Natural killer cell treated with Interleukin-12 subunit alpha and Interleukin-12 subunit beta and Interleukin-15 and Interleukin-18, amount 100 ng/mL, for 72 hours (primary cell): ENCODE measurements at regions not wholly inside any gene's neighbourhood (a gene's known extent, or its start where the extent isn't known, plus 50 kb on each side); places are given as distances from the start of the nearest gene placed in this dataset.
"Not testable (repeated sequence)": the region's sequence is repeated elsewhere in the genome, so short reads cannot be mapped to it uniquely, and the experiment has no call there.

Source experiments
- ATAC-seq, 2 donors: fragments of 150-1000 bp; cut with Tn5 transposase in 1 of 2; sonication (Bioruptor Pico), chemical (Tn5 transposase) in 1 of 2; 2 replicates each; pipeline ENCODE4 v1.10.0; 2021
- DNase-seq: peaks from one replicate; pipeline ENCODE4 v3.0.0; 2022; ENCODE audit warnings: low spot score
- H3K27ac Mint-ChIP-seq, 2 donors: 1 replicate in 1 of 2; 2 replicates in 1 of 2; pipeline ENCODE4 v1.8.0; 2022; ENCODE audit warnings: mixed read lengths in 2 of 2, mild to moderate bottlenecking in 1 of 2, moderate library complexity in 1 of 2
- H3K27me3 Mint-ChIP-seq, 2 donors: 1 replicate in 1 of 2; 2 replicates in 1 of 2; pipeline ENCODE4 v1.8.0; 2022; ENCODE audit warnings: mixed read lengths in 2 of 2
- H3K36me3 Mint-ChIP-seq: one replicate; pipeline ENCODE4 v1.8.0; 2022; ENCODE audit warnings: mixed read lengths
- H3K4me1 Mint-ChIP-seq, 2 donors: 1 replicate in 1 of 2; 2 replicates in 1 of 2; pipeline ENCODE4 v1.8.0; 2022; ENCODE audit warnings: low read depth in 2 of 2, mixed read lengths in 2 of 2, mild to moderate bottlenecking in 1 of 2
- H3K4me3 Mint-ChIP-seq: one replicate; pipeline ENCODE4 v1.8.0; 2022; ENCODE audit warnings: mixed read lengths
- H3K9me3 Mint-ChIP-seq: 2 replicates; pipeline ENCODE4 v1.8.0; 2022; ENCODE audit warnings: mixed read lengths

GRCh38 chr4:115228851-115229250, 115.4 kb upstream of the NDST4 start:
- H3K27me3 Mint-ChIP-seq, result no peaks in the 10 kb centered on the region
- no peak overlapping the region for H3K27ac Mint-ChIP-seq

GRCh38 chr4:115222061-115222460, 108.6 kb upstream of the NDST4 start:
- Mint-ChIP-seq H3K4me3 (no peak overlapping the region), H3K36me3 (no peaks in the 10 kb centered on the region), H3K9me3 (peaks cover 3% of the 10 kb centered on the region), H3K27ac (no peak overlapping the region), H3K4me1 (no peaks in the 10 kb centered on the region), H3K27me3 (no peaks in the 10 kb centered on the region)
- DNase-seq (no peak), ATAC-seq (no peak)

More at GRCh38 chr4:115228851-115229250, 115.4 kb upstream of the NDST4 start:
- DNase-seq (no peak), ATAC-seq (no peak)
- H3K36me3 Mint-ChIP-seq, result no peaks in the 10 kb centered on the region
- no peak overlapping the region for H3K4me3 Mint-ChIP-seq
- peaks cover 3% of the 10 kb centered on the region for H3K9me3 Mint-ChIP-seq
- peaks cover 0 to 12% of the 10 kb centered on the region in 2 donors for H3K4me1 Mint-ChIP-seq

- no peak for DNase-seq
- Mint-ChIP-seq H3K4me1 (no peaks in the 10 kb centered on the region), H3K27ac (no peak overlapping the region)
These were observed 106.4 kb upstream of the NDST4 start for GRCh38 chr4:115219862-115220261.

GRCh38 chr4:115219315-115219860, 106.0 kb upstream of the NDST4 start:
- ATAC-seq, result no peak

More at GRCh38 chr4:115219862-115220261, 106.4 kb upstream of the NDST4 start:
- no peak for ATAC-seq
- peaks cover 3% of the 10 kb centered on the region for H3K9me3 Mint-ChIP-seq
- H3K27me3 Mint-ChIP-seq, result no peaks in the 10 kb centered on the region
- H3K4me3 Mint-ChIP-seq, result no peak overlapping the region
- no peaks in the 10 kb centered on the region for H3K36me3 Mint-ChIP-seq

GRCh38 chr4:115215935-115216334, 102.5 kb upstream of the NDST4 start:
- no peaks in the 10 kb centered on the region for H3K4me1 Mint-ChIP-seq
- H3K36me3 Mint-ChIP-seq, result no peaks in the 10 kb centered on the region
- DNase-seq (no peak), ATAC-seq (no peak)
- H3K9me3 Mint-ChIP-seq, result no peaks in the 10 kb centered on the region
- no peaks in the 10 kb centered on the region for H3K27me3 Mint-ChIP-seq
- H3K27ac Mint-ChIP-seq, result no peak overlapping the region
- H3K4me3 Mint-ChIP-seq, result no peak overlapping the region

More at GRCh38 chr4:115219315-115219860, 106.0 kb upstream of the NDST4 start:
- Mint-ChIP-seq H3K36me3 (no peaks in the 10 kb centered on the region), H3K4me3 (no peak overlapping the region), H3K27ac (no peak overlapping the region), H3K9me3 (peaks cover 3% of the 10 kb centered on the region), H3K4me1 (no peaks in the 10 kb centered on the region), H3K27me3 (no peaks in the 10 kb centered on the region)
- no peak for DNase-seq

GRCh38 chr4:115213716-115214115, 100.3 kb upstream of the NDST4 start:
- Mint-ChIP-seq H3K36me3 (no peaks in the 10 kb centered on the region), H3K27me3 (no peaks in the 10 kb centered on the region), H3K27ac (no peak overlapping the region), H3K4me1 (no peaks in the 10 kb centered on the region), H3K9me3 (no peaks in the 10 kb centered on the region), H3K4me3 (no peak overlapping the region)
- DNase-seq, result no peak
- ATAC-seq, result no peak

GRCh38 chr4:115201042-115201330, 87.6 kb upstream of the NDST4 start:
- Mint-ChIP-seq H3K4me3 (no peak overlapping the region), H3K36me3 (no peaks in the 10 kb centered on the region)

GRCh38 chr4:115200201-115201041, 87.0 kb upstream of the NDST4 start:
- not testable (repeated sequence) for H3K4me1 Mint-ChIP-seq, H3K27ac Mint-ChIP-seq, H3K27me3 Mint-ChIP-seq, H3K9me3 Mint-ChIP-seq, ATAC-seq, H3K36me3 Mint-ChIP-seq, DNase-seq, H3K4me3 Mint-ChIP-seq

More at GRCh38 chr4:115201042-115201330, 87.6 kb upstream of the NDST4 start:
- no peaks in the 10 kb centered on the region for H3K27me3 Mint-ChIP-seq
- DNase-seq (no peak), ATAC-seq (no peak)
- H3K4me1 Mint-ChIP-seq, result no peaks in the 10 kb centered on the region
- H3K27ac Mint-ChIP-seq, result no peak overlapping the region
- peaks cover 4% of the 10 kb centered on the region for H3K9me3 Mint-ChIP-seq

GRCh38 chr4:115194612-115195011, 81.2 kb upstream of the NDST4 start:
- not testable (repeated sequence) for H3K9me3 Mint-ChIP-seq, H3K4me3 Mint-ChIP-seq, ATAC-seq, H3K4me1 Mint-ChIP-seq, H3K27me3 Mint-ChIP-seq, DNase-seq, H3K36me3 Mint-ChIP-seq, H3K27ac Mint-ChIP-seq

GRCh38 chr4:115190529-115190928, 77.1 kb upstream of the NDST4 start:
- H3K9me3 Mint-ChIP-seq, result peaks cover 9% of the 10 kb centered on the region
- no peak overlapping the region for H3K4me3 Mint-ChIP-seq
- no peak for DNase-seq
- no peaks in the 10 kb centered on the region for H3K36me3 Mint-ChIP-seq
- no peaks in the 10 kb centered on the region for H3K4me1 Mint-ChIP-seq
- ATAC-seq, result no peak
- no peak overlapping the region for H3K27ac Mint-ChIP-seq
- no peaks in the 10 kb centered on the region for H3K27me3 Mint-ChIP-seq

- no peak for DNase-seq
- H3K4me3 Mint-ChIP-seq, result no peak overlapping the region
- no peaks in the 10 kb centered on the region for H3K4me1 Mint-ChIP-seq
- H3K36me3 Mint-ChIP-seq, result no peaks in the 10 kb centered on the region
- no peak for ATAC-seq
- H3K27ac Mint-ChIP-seq, result no peak overlapping the region
- peaks cover 9% of the 10 kb centered on the region for H3K9me3 Mint-ChIP-seq
- no peaks in the 10 kb centered on the region for H3K27me3 Mint-ChIP-seq
These were observed 73.7 kb upstream of the NDST4 start for GRCh38 chr4:115187136-115187535.

GRCh38 chr4:115179438-115180062, 66.1 kb upstream of the NDST4 start:
- H3K36me3 Mint-ChIP-seq, H3K4me1 Mint-ChIP-seq, H3K27ac Mint-ChIP-seq, ATAC-seq, H3K9me3 Mint-ChIP-seq, H3K27me3 Mint-ChIP-seq, DNase-seq, H3K4me3 Mint-ChIP-seq: not testable (repeated sequence)

GRCh38 chr4:115178687-115179086, 65.3 kb upstream of the NDST4 start:
- ATAC-seq, H3K4me3 Mint-ChIP-seq, H3K27ac Mint-ChIP-seq: not testable (repeated sequence)

GRCh38 chr4:115171220-115171619, 57.8 kb upstream of the NDST4 start:
- no peak overlapping the region for H3K4me3 Mint-ChIP-seq
- DNase-seq (no peak), ATAC-seq (no peak)
- peaks cover 5% of the 10 kb centered on the region for H3K36me3 Mint-ChIP-seq
- H3K4me1 Mint-ChIP-seq, result no peaks in the 10 kb centered on the region
- no peaks in the 10 kb centered on the region for H3K27me3 Mint-ChIP-seq
- peaks cover 15% of the 10 kb centered on the region for H3K9me3 Mint-ChIP-seq
- no peak overlapping the region for H3K27ac Mint-ChIP-seq

More at GRCh38 chr4:115178687-115179086, 65.3 kb upstream of the NDST4 start:
- not testable (repeated sequence) for DNase-seq, H3K9me3 Mint-ChIP-seq, H3K4me1 Mint-ChIP-seq, H3K27me3 Mint-ChIP-seq, H3K36me3 Mint-ChIP-seq
